Upper lobe of left lung (tissue), 6 donors: ENCODE measurements at regions not wholly inside any gene's neighbourhood (a gene's known extent, or its start where the extent isn't known, plus 50 kb on each side); places are given as distances from the start of the nearest gene placed in this dataset.

ENCODE experiments used
- ATAC-seq, 2 donors: fragments of 200-7000 bp; cut with Tn5 transposase; one replicate each; pipeline ENCODE4 v1.9.1; 2022; ENCODE audit warnings: mild to moderate bottlenecking in 2 of 2, moderate library complexity in 2 of 2; ENCODE audit not compliant: low FRiP score in 2 of 2
- DNase-seq, 2 donors: peaks; one replicate each; pipeline ENCODE4 v3.0.0-alpha.2; 2019 to 2020
- H3K27ac ChIP-seq, 4 donors: fragments of 200-600 bp; sonication (generic); one replicate each; pipeline ENCODE4 v1.5.1; 2016 to 2019
- H3K27me3 ChIP-seq, 4 donors: fragments of 200-600 bp; sonication (generic); one replicate each; pipeline ENCODE4 v1.5.1; 2017 to 2019
- H3K36me3 ChIP-seq, 4 donors: fragments of 200-600 bp; sonication (generic); one replicate each; pipeline ENCODE4 v1.5.1; 2016 to 2019
- H3K4me1 ChIP-seq, 4 donors: fragments of 200-600 bp; sonication (generic); one replicate each; pipeline ENCODE4 v1.5.1; 2018 to 2019
- H3K4me3 ChIP-seq, 4 donors: fragments of 200-600 bp; sonication (generic); one replicate each; pipeline ENCODE4 v1.5.1; 2017 to 2019; ENCODE audit warnings: mild to moderate bottlenecking in 2 of 4, moderate library complexity in 1 of 4
- H3K9me3 ChIP-seq, 4 donors: fragments of 200-600 bp; sonication (generic); one replicate each; pipeline ENCODE4 v1.5.1; 2018 to 2019
- EP300 ChIP-seq, 4 donors: sonication (generic); formaldehyde crosslinking; IDR thresholded peaks; one replicate each; pipeline ENCODE4 v1.5.1; 2017; ENCODE audit warnings: antibody characterized with exemption in 4 of 4, control low read depth in 2 of 4
- POLR2A ChIP-seq, 4 donors: fragments of 450-650 bp; IDR thresholded peaks; one replicate each; pipeline ENCODE4 v1.5.1; 2016 to 2017; ENCODE audit warnings: antibody characterized with exemption in 4 of 4, mild to moderate bottlenecking in 2 of 4
- POLR2AphosphoS5 ChIP-seq, 2 donors: sonication (generic); formaldehyde crosslinking; IDR thresholded peaks; one replicate each; pipeline ENCODE4 v1.5.1; 2017; ENCODE audit warnings: antibody characterized with exemption in 2 of 2
- WGBS, 2 donors: methylation state at CpG; one replicate each; pipeline ENCODE4 v1.1.5; 2017 to 2018; 5-methylcytosine and 5-hydroxymethylcytosine counted together
- TF ChIP-seq, protein P1 (sequence below), 6 experiments: fragments of 450-650 bp in 4 of 6; fragments of 200-600 bp in 2 of 6; sonication (generic) in 2 of 6; IDR thresholded peaks; one replicate each; pipeline ENCODE4 v1.5.1; 2016 to 2019; ENCODE audit warnings: antibody characterized with exemption in 6 of 6
- donor health status: DM: no; HTN: no; CAD: no; lungs with moderate emphysema.
- donor health status: DM: no; HTN: yes; CAD: no; lungs with severe emphysema.

DNA sequence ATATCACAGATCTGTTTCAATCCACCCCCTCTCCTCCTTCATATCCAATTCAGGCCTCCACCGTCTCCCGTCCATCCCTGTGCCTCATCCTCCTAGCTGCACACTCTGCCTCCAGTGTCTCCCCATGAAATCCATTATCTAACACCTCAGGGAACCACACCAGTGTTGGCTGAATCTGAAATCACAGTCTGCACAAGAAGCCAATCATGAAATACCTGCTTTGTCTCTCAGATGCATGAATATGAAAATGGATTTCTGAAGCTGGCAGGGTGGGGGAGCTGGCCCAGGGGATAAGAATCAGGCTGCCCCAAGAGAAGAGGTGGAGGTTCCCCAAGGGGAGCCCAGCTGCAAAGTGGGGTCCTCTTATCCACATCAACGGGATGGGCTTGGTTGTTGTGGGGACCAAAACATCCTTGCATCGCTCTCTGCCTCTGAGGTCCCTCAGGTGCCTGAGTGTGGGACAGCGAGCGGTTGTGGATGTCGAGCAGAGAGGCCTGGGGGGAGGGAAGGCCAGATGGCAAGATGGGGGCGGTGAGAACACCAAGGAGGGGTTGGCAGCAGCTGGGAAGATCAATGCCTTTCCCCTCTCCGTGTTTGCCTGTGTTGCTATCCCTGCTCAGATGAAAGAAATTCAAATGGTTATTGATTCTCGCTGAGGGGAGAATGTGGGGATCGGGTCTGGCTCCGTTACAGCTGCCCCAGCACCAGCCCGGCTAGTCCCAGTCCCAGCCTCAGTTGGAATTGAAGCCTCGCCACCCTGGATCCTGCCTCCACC lies 237.3 kb upstream of the POU3F1 start:
- WGBS, 2 donors: 63 to 76% methylated on average over 14 of the region's 14 CpGs
- no peaks in the 10 kb centered on the region for H3K27me3 ChIP-seq
- H3K36me3 ChIP-seq: no peaks in the 10 kb centered on the region
- no peak overlapping the region for H3K27ac ChIP-seq
- no peak overlapping the region for H3K4me3 ChIP-seq
- no peaks in the 10 kb centered on the region for H3K4me1 ChIP-seq
- peak in 1 of 2 donors; percentile 12 for ATAC-seq
- peaks cover 2 to 12% (median 9%) of the 10 kb centered on the region in 4 donors for H3K9me3 ChIP-seq
- TF ChIP-seq EP300 (IDR thresholded peaks at IDR 0.05): no peak
- TF ChIP-seq POLR2A (IDR thresholded peaks at IDR 0.05): no peak
- DNase-seq: no peak

DNA sequence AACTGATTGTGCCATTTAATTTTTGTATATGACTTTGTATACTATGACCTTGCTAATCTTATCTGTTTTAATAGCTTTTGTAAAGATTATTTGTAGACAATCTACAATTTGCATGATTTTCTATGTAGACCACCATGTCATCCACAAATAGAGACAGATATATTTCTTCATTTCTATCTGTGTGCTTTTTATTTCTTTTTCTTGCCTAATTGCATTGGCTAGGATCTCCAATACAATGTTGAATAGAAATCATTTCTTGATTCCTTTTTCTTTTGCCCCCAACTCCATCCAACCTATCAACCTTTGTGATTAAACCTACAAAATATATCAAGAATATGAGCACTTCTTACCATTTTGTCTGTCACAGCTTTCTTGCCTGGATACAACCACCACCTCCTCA lies 232.6 kb upstream of the POU3F1 start:
- H3K9me3 ChIP-seq: peaks cover 2 to 20% (median 11%) of the 10 kb centered on the region in 4 donors
- ATAC-seq (no peak), DNase-seq (no peak)
- no peaks in the 10 kb centered on the region for H3K27me3 ChIP-seq
- H3K4me3 ChIP-seq: no peak overlapping the region
- H3K4me1 ChIP-seq: no peaks in the 10 kb centered on the region
- no peaks in the 10 kb centered on the region for H3K36me3 ChIP-seq
- no peak overlapping the region for H3K27ac ChIP-seq
- no peak for TF ChIP-seq POLR2AphosphoS5 (IDR thresholded peaks at IDR 0.05)
- TF ChIP-seq EP300 (IDR thresholded peaks at IDR 0.05): no peak
- TF ChIP-seq, protein P1, sequence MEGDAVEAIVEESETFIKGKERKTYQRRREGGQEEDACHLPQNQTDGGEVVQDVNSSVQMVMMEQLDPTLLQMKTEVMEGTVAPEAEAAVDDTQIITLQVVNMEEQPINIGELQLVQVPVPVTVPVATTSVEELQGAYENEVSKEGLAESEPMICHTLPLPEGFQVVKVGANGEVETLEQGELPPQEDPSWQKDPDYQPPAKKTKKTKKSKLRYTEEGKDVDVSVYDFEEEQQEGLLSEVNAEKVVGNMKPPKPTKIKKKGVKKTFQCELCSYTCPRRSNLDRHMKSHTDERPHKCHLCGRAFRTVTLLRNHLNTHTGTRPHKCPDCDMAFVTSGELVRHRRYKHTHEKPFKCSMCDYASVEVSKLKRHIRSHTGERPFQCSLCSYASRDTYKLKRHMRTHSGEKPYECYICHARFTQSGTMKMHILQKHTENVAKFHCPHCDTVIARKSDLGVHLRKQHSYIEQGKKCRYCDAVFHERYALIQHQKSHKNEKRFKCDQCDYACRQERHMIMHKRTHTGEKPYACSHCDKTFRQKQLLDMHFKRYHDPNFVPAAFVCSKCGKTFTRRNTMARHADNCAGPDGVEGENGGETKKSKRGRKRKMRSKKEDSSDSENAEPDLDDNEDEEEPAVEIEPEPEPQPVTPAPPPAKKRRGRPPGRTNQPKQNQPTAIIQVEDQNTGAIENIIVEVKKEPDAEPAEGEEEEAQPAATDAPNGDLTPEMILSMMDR (IDR thresholded peaks at IDR 0.05): no peak
- TF ChIP-seq POLR2A (IDR thresholded peaks at IDR 0.05): no peak

DNA sequence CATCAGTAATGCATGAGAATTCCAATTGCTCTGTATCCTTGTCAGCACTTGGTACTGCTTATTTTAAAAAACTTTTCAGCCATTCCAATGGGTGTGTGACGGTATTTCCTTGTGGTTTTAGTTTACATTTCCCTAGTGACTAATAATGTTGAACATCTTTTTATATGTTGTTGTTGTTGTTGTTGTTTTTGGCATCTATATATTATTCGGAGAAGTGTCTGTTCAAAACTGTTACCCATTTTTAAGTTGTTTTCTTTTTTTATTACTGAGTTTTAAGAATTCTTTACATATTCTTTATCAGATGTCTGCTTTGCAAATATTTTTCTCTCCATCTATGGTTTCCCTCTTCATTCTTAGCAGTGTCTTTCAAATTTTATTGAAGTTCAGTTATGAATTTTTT lies 231.1 kb upstream of the POU3F1 start:
- TF ChIP-seq POLR2AphosphoS5 (IDR thresholded peaks at IDR 0.05) (no peak), EP300 (IDR thresholded peaks at IDR 0.05) (no peak), POLR2A (IDR thresholded peaks at IDR 0.05) (no peak)
- TF ChIP-seq, protein P1 (IDR thresholded peaks at IDR 0.05): no peak
- DNase-seq (no peak), ATAC-seq (no peak)
- 86 to 87% methylated on average over 2 of the region's 2 CpGs for WGBS, 2 donors
- no peaks in the 10 kb centered on the region for H3K36me3 ChIP-seq
- H3K4me3 ChIP-seq: no peak overlapping the region
- H3K27ac ChIP-seq: no peak overlapping the region
- H3K4me1 ChIP-seq: no peaks in the 10 kb centered on the region
- H3K9me3 ChIP-seq: peaks cover 2 to 20% (median 11%) of the 10 kb centered on the region in 4 donors
- H3K27me3 ChIP-seq: no peaks in the 10 kb centered on the region

DNA sequence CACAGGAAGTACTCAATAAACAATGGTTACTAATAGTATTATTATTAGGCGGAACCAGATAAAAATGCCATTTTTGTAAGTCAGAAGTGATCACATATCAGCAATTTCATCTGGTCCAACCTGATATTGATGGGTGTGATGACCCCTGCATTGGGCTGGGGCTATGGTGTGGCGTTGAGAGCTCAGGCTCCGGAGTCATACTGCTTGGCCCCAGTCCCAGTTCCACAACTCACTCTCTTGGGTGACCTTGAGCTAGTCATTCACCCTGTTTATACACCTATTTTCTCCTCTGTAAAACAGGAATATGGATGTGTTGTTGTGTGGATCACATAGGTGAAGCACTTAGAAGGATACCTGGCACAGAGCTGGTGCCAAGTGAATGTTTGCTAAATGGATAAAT lies 229.4 kb upstream of the POU3F1 start:
- H3K4me3 ChIP-seq: no peak overlapping the region
- H3K27me3 ChIP-seq: no peaks in the 10 kb centered on the region
- ATAC-seq (no peak), DNase-seq (no peak)
- peaks cover 2 to 20% (median 11%) of the 10 kb centered on the region in 4 donors for H3K9me3 ChIP-seq
- no peaks in the 10 kb centered on the region for H3K4me1 ChIP-seq
- no peak overlapping the region for H3K27ac ChIP-seq
- TF ChIP-seq EP300 (IDR thresholded peaks at IDR 0.05) (no peak), POLR2AphosphoS5 (IDR thresholded peaks at IDR 0.05) (no peak)
- no peaks in the 10 kb centered on the region for H3K36me3 ChIP-seq
- 73 to 79% methylated on average over 3 of the region's 3 CpGs for WGBS, 2 donors

DNA sequence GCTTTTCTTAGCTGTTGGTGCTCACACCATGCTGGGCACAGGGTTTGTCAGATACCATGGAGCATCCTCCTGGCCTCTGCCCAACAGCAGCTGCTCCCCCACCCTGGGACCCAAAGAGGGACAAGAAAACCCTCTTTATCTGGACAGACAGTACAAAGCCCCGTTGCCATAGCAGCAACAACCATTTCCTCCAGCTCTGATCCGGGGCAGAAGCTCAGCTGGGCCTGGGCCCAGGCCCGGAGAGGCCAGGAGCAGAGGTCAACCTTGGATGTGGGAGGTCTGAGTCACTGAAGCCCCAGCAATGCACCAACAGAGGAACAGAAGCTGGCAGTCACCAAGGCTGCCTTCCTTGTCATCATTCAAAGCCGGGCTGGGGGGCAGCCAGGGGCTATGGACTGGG lies 228.4 kb upstream of the POU3F1 start:
- H3K27ac ChIP-seq: no peak overlapping the region
- H3K27me3 ChIP-seq: no peaks in the 10 kb centered on the region
- H3K9me3 ChIP-seq: peaks cover 2 to 19% (median 11%) of the 10 kb centered on the region in 4 donors
- TF ChIP-seq, protein P1 (IDR thresholded peaks at IDR 0.05): no peak
- TF ChIP-seq EP300 (IDR thresholded peaks at IDR 0.05) (no peak), POLR2AphosphoS5 (IDR thresholded peaks at IDR 0.05) (no peak), POLR2A (IDR thresholded peaks at IDR 0.05) (no peak)
- H3K4me1 ChIP-seq: peaks cover 0 to 6% (median 2%) of the 10 kb centered on the region in 4 donors
- H3K4me3 ChIP-seq: no peak overlapping the region
- WGBS, 2 donors: 48 to 60% methylated on average over 1 to 4 of the region's 4 CpGs
- no peaks in the 10 kb centered on the region for H3K36me3 ChIP-seq
- ATAC-seq (no peak), DNase-seq (peak in 1 of 2 donors; percentile 72)
